WTC11 (cell line): ENCODE measurements at regions not wholly inside any gene's neighbourhood (a gene's known extent, or its start where the extent isn't known, plus 50 kb on each side); places are given as distances from the start of the nearest gene placed in this dataset.

Experiments used
- TF ChIP-seq, protein P1 (sequence below): sonication (generic); formaldehyde crosslinking; IDR thresholded peaks from 2 replicates; pipeline ENCODE4 v1.8.1; 2023; ENCODE audit warnings: mild to moderate bottlenecking, missing genetic modification reagents, moderate library complexity

DNA sequence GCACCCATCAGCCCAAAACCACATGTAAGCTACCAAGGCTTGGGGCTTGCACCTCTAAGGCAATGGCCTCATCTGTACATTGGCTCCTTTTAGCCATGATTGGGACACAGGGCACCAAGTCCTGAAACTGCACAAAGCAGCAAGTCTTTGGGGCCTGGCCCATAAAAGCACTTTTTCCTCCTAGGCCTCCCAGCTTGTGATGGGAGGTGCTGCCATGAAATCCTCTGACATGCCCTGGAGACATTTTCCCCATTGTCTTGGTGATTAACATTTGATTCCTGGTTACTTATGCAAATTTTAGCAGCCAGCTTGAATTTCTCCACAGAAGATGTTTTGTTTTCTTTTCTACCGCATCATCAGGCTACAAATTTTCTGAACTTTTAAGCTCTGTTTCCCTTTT is 58.5 kb upstream of the PABPC4L start (continued):
- TF ChIP-seq, protein P1, sequence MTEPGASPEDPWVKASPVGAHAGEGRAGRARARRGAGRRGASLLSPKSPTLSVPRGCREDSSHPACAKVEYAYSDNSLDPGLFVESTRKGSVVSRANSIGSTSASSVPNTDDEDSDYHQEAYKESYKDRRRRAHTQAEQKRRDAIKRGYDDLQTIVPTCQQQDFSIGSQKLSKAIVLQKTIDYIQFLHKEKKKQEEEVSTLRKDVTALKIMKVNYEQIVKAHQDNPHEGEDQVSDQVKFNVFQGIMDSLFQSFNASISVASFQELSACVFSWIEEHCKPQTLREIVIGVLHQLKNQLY (CRISPR knock-in tag), result no peak
